Lower lobe of right lung (tissue), 2 donors: ENCODE measurements at regions not wholly inside any gene's neighbourhood (a gene's known extent, or its start where the extent isn't known, plus 50 kb on each side); places are given as distances from the start of the nearest gene placed in this dataset.
"Not testable (repeated sequence)": the region's sequence is repeated elsewhere in the genome, so short reads cannot be mapped to it uniquely, and the experiment has no call there.

Source experiments
- ATAC-seq, 2 donors: fragments of 200-7000 bp; cut with Tn5 transposase; one replicate each; pipeline ENCODE4 v1.9.1; 2020 to 2022; ENCODE audit warnings: mild to moderate bottlenecking in 2 of 2, moderate library complexity in 2 of 2
- DNase-seq: peaks from one replicate; pipeline ENCODE4 v3.0.0-alpha.2; 2020
- H3K27ac ChIP-seq: fragments of 200-600 bp; one replicate; pipeline ENCODE4 v1.8.0; 2022
- H3K27me3 ChIP-seq: fragments of 200-600 bp; one replicate; pipeline ENCODE4 v1.8.0; 2022; ENCODE audit warnings: low read depth
- H3K36me3 ChIP-seq: fragments of 200-600 bp; one replicate; pipeline ENCODE4 v1.8.0; 2022; ENCODE audit warnings: mild to moderate bottlenecking
- H3K4me1 ChIP-seq: fragments of 200-600 bp; one replicate; pipeline ENCODE4 v1.8.0; 2022
- H3K4me3 ChIP-seq: fragments of 200-600 bp; one replicate; pipeline ENCODE4 v1.8.0; 2022; ENCODE audit warnings: mild to moderate bottlenecking
- H3K9me3 ChIP-seq: fragments of 200-600 bp; one replicate; pipeline ENCODE4 v1.8.0; 2022
- CTCF ChIP-seq: fragments of 200-600 bp; IDR thresholded peaks from one replicate; pipeline ENCODE4 v1.8.0; 2022; ENCODE audit warnings: antibody characterized with exemption, mild to moderate bottlenecking
- intact Hi-C: fragments of 100-400 bp; cut with DNase I; formaldehyde crosslinking; loops from one replicate; pipeline ENCODE4 v1.11.0; 2022
- donor health status: DM: no; HTN: yes; CAD: no; lungs with severe emphysema.

- no peak for TF ChIP-seq CTCF
- Histone ChIP-seq H3K27me3 (no peaks in the 10 kb centered on the region), H3K9me3 (no peaks in the 10 kb centered on the region), H3K4me1 (no peaks in the 10 kb centered on the region), H3K27ac (no peak overlapping the region), H3K36me3 (no peaks in the 10 kb centered on the region), H3K4me3 (no peak overlapping the region)
- ATAC-seq (no peak), DNase-seq (no peak)
- intact Hi-C loops = no loop called here
Observed at GRCh38 chr6:53424976-53425718, 76.4 kb upstream of the ELOVL5 start.

GRCh38 chr6:53424300-53424699 is 75.5 kb upstream of the ELOVL5 start:
- no peaks in the 10 kb centered on the region for H3K9me3 ChIP-seq
- no peak for TF ChIP-seq CTCF
- intact Hi-C loops = no loop called here
- no peaks in the 10 kb centered on the region for H3K4me1 ChIP-seq
- ATAC-seq (no peak), DNase-seq (no peak)
- H3K36me3 ChIP-seq = no peaks in the 10 kb centered on the region
- H3K27ac ChIP-seq = no peak overlapping the region
- no peak overlapping the region for H3K4me3 ChIP-seq
- H3K27me3 ChIP-seq = no peaks in the 10 kb centered on the region

- H3K36me3 ChIP-seq, H3K27me3 ChIP-seq, DNase-seq, ATAC-seq, intact Hi-C loops, H3K9me3 ChIP-seq, H3K4me1 ChIP-seq, H3K27ac ChIP-seq, H3K4me3 ChIP-seq: not testable (repeated sequence)
Observed at GRCh38 chr6:53423560-53423959, 74.8 kb upstream of the ELOVL5 start.

- no peak overlapping the region for H3K27ac ChIP-seq
- no peaks in the 10 kb centered on the region for H3K27me3 ChIP-seq
- intact Hi-C loops = no loop called here
- no peak for DNase-seq
- no peak for ATAC-seq
- no peak for TF ChIP-seq CTCF
- H3K4me3 ChIP-seq = no peak overlapping the region
- no peaks in the 10 kb centered on the region for H3K36me3 ChIP-seq
- no peaks in the 10 kb centered on the region for H3K4me1 ChIP-seq
- H3K9me3 ChIP-seq = no peaks in the 10 kb centered on the region
Observed at GRCh38 chr6:53419026-53419425, 70.3 kb upstream of the ELOVL5 start.

GRCh38 chr6:53418288-53418687 is 69.5 kb upstream of the ELOVL5 start:
- TF ChIP-seq CTCF = no peak
- Histone ChIP-seq H3K27me3 (no peaks in the 10 kb centered on the region), H3K36me3 (no peaks in the 10 kb centered on the region), H3K4me3 (no peak overlapping the region), H3K9me3 (no peaks in the 10 kb centered on the region), H3K27ac (no peak overlapping the region), H3K4me1 (no peaks in the 10 kb centered on the region)
- intact Hi-C loops = no loop called here
- no peak for DNase-seq
- ATAC-seq = no peak

- H3K27ac ChIP-seq = no peak overlapping the region
- H3K4me1 ChIP-seq = peaks cover 5% of the 10 kb centered on the region
- TF ChIP-seq CTCF = no peak
- H3K4me3 ChIP-seq = no peak overlapping the region
- no peak for ATAC-seq
- no peaks in the 10 kb centered on the region for H3K9me3 ChIP-seq
- DNase-seq = no peak
- intact Hi-C loops = no loop called here
- no peaks in the 10 kb centered on the region for H3K36me3 ChIP-seq
- H3K27me3 ChIP-seq = no peaks in the 10 kb centered on the region
Observed at GRCh38 chr6:53417141-53417540, 68.4 kb upstream of the ELOVL5 start.
